ENCODE measurements at regions not wholly inside any gene's neighbourhood (a gene's known extent, or its start where the extent isn't known, plus 50 kb on each side); places are given as distances from the start of the nearest gene placed in this dataset.

DNA sequence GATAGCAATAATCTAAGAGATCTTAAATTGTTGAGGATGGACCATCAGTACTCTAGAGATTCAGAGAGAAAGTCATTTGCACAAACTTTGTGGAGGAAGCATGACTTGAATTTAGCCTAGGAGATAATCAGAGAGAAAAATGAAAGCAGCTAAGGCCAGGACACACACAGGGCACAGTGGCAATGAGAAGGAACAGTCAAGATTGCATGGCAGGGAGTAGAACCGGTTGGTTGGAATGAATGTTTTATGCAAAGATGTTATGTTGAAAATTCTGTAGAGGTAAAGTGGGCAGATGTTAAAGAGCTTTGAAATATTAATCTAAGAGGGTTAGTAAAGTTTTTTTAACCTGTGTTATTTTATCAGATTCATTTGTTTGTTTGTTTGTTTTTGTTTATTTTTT, 521.8 kb downstream of the GATA3 start:
- Histone ChIP-seq H3K4me2 (no peak overlapping the region), H3K9me2 (replicated peaks; ENCODE audit: insufficient read depth) (no peaks in the 10 kb centered on the region), H2AFZ (no peak overlapping the region), H3K27ac (no peak overlapping the region), H3K79me2 (no peaks in the 10 kb centered on the region), H3K4me1 (ENCODE audit: insufficient read depth) (no peaks in the 10 kb centered on the region), H3K9me3 (ENCODE audit: low read depth) (no peaks in the 10 kb centered on the region), H3K27me3 (no peaks in the 10 kb centered on the region), H4K20me1 (ENCODE audit: insufficient read depth, poor library complexity, severe bottlenecking) (no peaks in the 10 kb centered on the region), H3K4me3 (no peak overlapping the region), H3K36me3 (replicated peaks; ENCODE audit: insufficient read depth, low read depth) (no peaks in the 10 kb centered on the region)
- TF ChIP-seq EZH2 (IDR thresholded peaks at IDR 0.05; ENCODE audit: borderline replicate concordance), result no peak
- TF ChIP-seq, protein P1, sequence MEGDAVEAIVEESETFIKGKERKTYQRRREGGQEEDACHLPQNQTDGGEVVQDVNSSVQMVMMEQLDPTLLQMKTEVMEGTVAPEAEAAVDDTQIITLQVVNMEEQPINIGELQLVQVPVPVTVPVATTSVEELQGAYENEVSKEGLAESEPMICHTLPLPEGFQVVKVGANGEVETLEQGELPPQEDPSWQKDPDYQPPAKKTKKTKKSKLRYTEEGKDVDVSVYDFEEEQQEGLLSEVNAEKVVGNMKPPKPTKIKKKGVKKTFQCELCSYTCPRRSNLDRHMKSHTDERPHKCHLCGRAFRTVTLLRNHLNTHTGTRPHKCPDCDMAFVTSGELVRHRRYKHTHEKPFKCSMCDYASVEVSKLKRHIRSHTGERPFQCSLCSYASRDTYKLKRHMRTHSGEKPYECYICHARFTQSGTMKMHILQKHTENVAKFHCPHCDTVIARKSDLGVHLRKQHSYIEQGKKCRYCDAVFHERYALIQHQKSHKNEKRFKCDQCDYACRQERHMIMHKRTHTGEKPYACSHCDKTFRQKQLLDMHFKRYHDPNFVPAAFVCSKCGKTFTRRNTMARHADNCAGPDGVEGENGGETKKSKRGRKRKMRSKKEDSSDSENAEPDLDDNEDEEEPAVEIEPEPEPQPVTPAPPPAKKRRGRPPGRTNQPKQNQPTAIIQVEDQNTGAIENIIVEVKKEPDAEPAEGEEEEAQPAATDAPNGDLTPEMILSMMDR (IDR thresholded peaks at IDR 0.05; ENCODE audit: poor library complexity), result no peak
- no peak for TF ChIP-seq EZH2phosphoT487 (IDR thresholded peaks at IDR 0.05; ENCODE audit: low read depth, severe bottlenecking, unreplicated experiment)
- 83% methylated on average over 1 of the region's 1 CpG for WGBS (ENCODE audit: low lambda C conversion rate, missing lambda C conversion rate)
- DNase-seq (ENCODE audit: low spot score), result no peak

DNA sequence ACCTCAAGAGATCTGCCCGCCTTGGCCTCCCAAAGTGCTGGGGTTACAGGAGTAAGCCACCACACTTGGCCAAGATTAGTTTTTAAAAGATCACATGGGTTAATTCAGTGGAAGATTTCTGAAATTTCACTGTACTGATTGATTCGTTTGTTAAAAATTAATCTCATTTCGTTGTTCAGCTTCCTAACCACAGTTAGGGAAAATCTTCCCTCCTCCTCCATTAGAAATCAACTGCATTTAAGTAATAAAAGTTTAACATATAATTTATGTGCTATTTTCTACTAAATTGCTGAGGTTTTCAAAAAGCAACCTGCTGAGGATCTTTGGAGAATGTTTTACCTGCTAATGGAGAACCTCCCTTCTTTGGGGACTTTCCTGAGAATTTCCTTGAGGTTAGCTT, 522.4 kb downstream of the GATA3 start:
- Histone ChIP-seq H3K9me3 (ENCODE audit: low read depth) (no peaks in the 10 kb centered on the region), H2AFZ (no peak overlapping the region), H3K36me3 (replicated peaks; ENCODE audit: insufficient read depth, low read depth) (no peaks in the 10 kb centered on the region), H3K27ac (no peak overlapping the region), H3K4me1 (ENCODE audit: insufficient read depth) (no peaks in the 10 kb centered on the region), H3K9me2 (replicated peaks; ENCODE audit: insufficient read depth) (no peaks in the 10 kb centered on the region), H4K20me1 (ENCODE audit: insufficient read depth, poor library complexity, severe bottlenecking) (no peaks in the 10 kb centered on the region), H3K4me3 (no peak overlapping the region), H3K27me3 (no peaks in the 10 kb centered on the region), H3K4me2 (no peak overlapping the region), H3K79me2 (no peaks in the 10 kb centered on the region)
- 86% methylated on average over 3 of the region's 3 CpGs for WGBS (ENCODE audit: low lambda C conversion rate, missing lambda C conversion rate)
- TF ChIP-seq, protein P1 (IDR thresholded peaks at IDR 0.05; ENCODE audit: poor library complexity), result no peak
- TF ChIP-seq EZH2phosphoT487 (IDR thresholded peaks at IDR 0.05; ENCODE audit: low read depth, severe bottlenecking, unreplicated experiment), result no peak
- TF ChIP-seq EZH2 (IDR thresholded peaks at IDR 0.05; ENCODE audit: borderline replicate concordance), result no peak
- no peak for DNase-seq (ENCODE audit: low spot score)

DNA sequence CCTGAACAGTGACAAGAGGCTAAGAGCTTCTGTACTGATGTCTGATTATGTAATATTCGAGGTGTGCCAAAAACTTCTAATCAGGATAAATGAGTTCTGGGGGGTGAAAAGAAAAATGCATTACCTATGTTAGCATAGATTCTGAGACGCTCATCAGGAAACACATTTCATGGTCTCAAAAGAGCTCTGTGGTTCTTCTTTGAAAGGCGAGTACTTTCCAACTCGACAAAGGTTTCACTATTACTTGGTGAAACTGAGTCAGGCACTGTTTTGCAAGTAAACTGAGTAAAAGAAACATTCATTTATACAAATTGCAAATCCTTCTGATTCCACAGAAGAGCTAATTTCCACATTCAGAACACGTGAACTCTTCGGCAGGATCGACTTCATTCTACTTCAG, 523.2 kb downstream of the GATA3 start:
- no peak for DNase-seq (ENCODE audit: low spot score)
- Histone ChIP-seq H3K4me2 (no peak overlapping the region), H3K79me2 (no peaks in the 10 kb centered on the region), H3K9me3 (ENCODE audit: low read depth) (no peaks in the 10 kb centered on the region), H3K4me1 (ENCODE audit: insufficient read depth) (no peaks in the 10 kb centered on the region), H3K27ac (no peak overlapping the region), H3K36me3 (replicated peaks; ENCODE audit: insufficient read depth, low read depth) (no peaks in the 10 kb centered on the region), H4K20me1 (ENCODE audit: insufficient read depth, poor library complexity, severe bottlenecking) (no peaks in the 10 kb centered on the region), H3K27me3 (no peaks in the 10 kb centered on the region), H2AFZ (no peak overlapping the region), H3K9me2 (replicated peaks; ENCODE audit: insufficient read depth) (no peaks in the 10 kb centered on the region), H3K4me3 (no peak overlapping the region)
- TF ChIP-seq, protein P1 (IDR thresholded peaks at IDR 0.05; ENCODE audit: poor library complexity), result no peak
- TF ChIP-seq EZH2phosphoT487 (IDR thresholded peaks at IDR 0.05; ENCODE audit: low read depth, severe bottlenecking, unreplicated experiment) (no peak), EZH2 (IDR thresholded peaks at IDR 0.05; ENCODE audit: borderline replicate concordance) (no peak)
- WGBS (ENCODE audit: low lambda C conversion rate, missing lambda C conversion rate), result 90% methylated on average over 7 of the region's 7 CpGs
